Transverse colon (tissue), 4 donors: ENCODE measurements at regions not wholly inside any gene's neighbourhood (a gene's known extent, or its start where the extent isn't known, plus 50 kb on each side); places are given as distances from the start of the nearest gene placed in this dataset.

ENCODE experiments used
- DNase-seq: peaks from one replicate; pipeline ENCODE4 v3.0.0-alpha.2; 2019
- H3K27ac ChIP-seq, 4 donors: fragments of 200-600 bp; sonication (generic); 2 replicates each; pipeline ENCODE4 v1.5.1; 2016 to 2018; ENCODE audit warnings: inconsistent platforms in 4 of 4
- H3K27me3 ChIP-seq: fragments of 200-600 bp; sonication (generic); 2 replicates; pipeline ENCODE4 v1.5.1; 2017; ENCODE audit warnings: inconsistent platforms
- H3K36me3 ChIP-seq, 4 donors: fragments of 200-600 bp; sonication (generic); 2 replicates each; pipeline ENCODE4 v1.5.1; 2017 to 2019; ENCODE audit warnings: inconsistent platforms in 4 of 4
- H3K4me1 ChIP-seq, 4 donors: fragments of 200-600 bp; sonication (generic); 2 replicates each; pipeline ENCODE4 v1.5.1; 2017 to 2020; ENCODE audit warnings: inconsistent platforms in 4 of 4
- H3K4me3 ChIP-seq, 4 donors: fragments of 200-600 bp; sonication (generic); 1 replicate in 1 of 4; 2 replicates in 3 of 4; pipeline versions ENCODE4 v1.5.1 to v1.6.1; 2017 to 2019; ENCODE audit warnings: inconsistent platforms in 4 of 4
- H3K9me3 ChIP-seq, 2 donors: fragments of 200-600 bp; sonication (generic); 2 replicates each; pipeline ENCODE4 v1.5.1; 2017 to 2019; ENCODE audit warnings: inconsistent platforms in 2 of 2
- CTCF ChIP-seq, 5 experiments: fragments of 200-600 bp in 3 of 5; fragments of 450-650 bp in 2 of 5; sonication (generic) in 3 of 5; IDR thresholded peaks; 1 replicate in 2 of 5; 2 replicates in 3 of 5; pipeline ENCODE4 v1.5.1; 2016 to 2017; ENCODE audit warnings: antibody characterized with exemption in 5 of 5, inconsistent platforms in 3 of 5, mild to moderate bottlenecking in 2 of 5, moderate library complexity in 1 of 5
- EP300 ChIP-seq: sonication (generic); formaldehyde crosslinking; IDR thresholded peaks from one replicate; pipeline ENCODE4 v1.6.1; 2017; ENCODE audit warnings: antibody characterized with exemption, low read depth
- POLR2A ChIP-seq: fragments of 450-650 bp; IDR thresholded peaks from one replicate; pipeline ENCODE4 v1.6.1; 2016; ENCODE audit warnings: antibody characterized with exemption, mild to moderate bottlenecking, moderate library complexity
- POLR2AphosphoS5 ChIP-seq, 3 donors: sonication (generic); formaldehyde crosslinking; IDR thresholded peaks; one replicate each; pipeline ENCODE4 v1.6.1; 2016; ENCODE audit warnings: antibody characterized with exemption in 3 of 3
- WGBS, 2 donors: methylation state at CpG; one replicate each; pipeline ENCODE4 v1.1.5; 2018; ENCODE audit warnings: low coverage in 1 of 2; 5-methylcytosine and 5-hydroxymethylcytosine counted together
- in situ Hi-C, 4 donors: fragments of 200-750 bp; cut with MboI; loops; one replicate each; pipeline versions ENCODE4 v1.15.0 to v1.15.1; 2017; ENCODE audit warnings: low sequenced_read_pairs in 3 of 4, low pct_ligation_motif_present in 1 of 4, low pct_unique_long_range_greater_than_20kb in 1 of 4
- intact Hi-C: fragments of 100-400 bp; cut with DNase I; formaldehyde crosslinking; loops from one replicate; pipeline ENCODE4 v1.15.1; 2023; ENCODE audit warnings: low total_unique reads

GRCh38 chr13:48866249-48866648 lies 109.5 kb upstream of the FNDC3A start:
- no peaks in the 10 kb centered on the region for H3K27me3 ChIP-seq
- DNase-seq, result no peak
- H3K9me3 ChIP-seq, result no peaks in the 10 kb centered on the region
- 50 to 65% methylated on average over 2 to 6 of the region's 6 CpGs for WGBS, 2 donors
- H3K27ac ChIP-seq, result no peak overlapping the region
- no peaks in the 10 kb centered on the region for H3K36me3 ChIP-seq
- no peak overlapping the region for H3K4me3 ChIP-seq
- in situ Hi-C loops (no loop called here), intact Hi-C loops (no loop called here)
- no peaks in the 10 kb centered on the region for H3K4me1 ChIP-seq
- no peak for TF ChIP-seq POLR2A
- no peak for TF ChIP-seq CTCF (IDR thresholded peaks at IDR 0.05)
- no peak for TF ChIP-seq EP300
- TF ChIP-seq POLR2AphosphoS5 (IDR thresholded peaks at IDR 0.05), result no peak

GRCh38 chr13:48873081-48873480 lies 102.6 kb upstream of the FNDC3A start:
- intact Hi-C loops (no loop called here), in situ Hi-C loops (no loop called here)
- no peak overlapping the region for H3K4me3 ChIP-seq
- H3K9me3 ChIP-seq, result no peaks in the 10 kb centered on the region
- no peak for DNase-seq
- 73 to 81% methylated on average over 1 of the region's 1 CpG for WGBS, 2 donors
- H3K27ac ChIP-seq, result no peak overlapping the region
- peaks cover 0 to 6% (median 1%) of the 10 kb centered on the region in 4 donors for H3K4me1 ChIP-seq
- H3K36me3 ChIP-seq, result no peaks in the 10 kb centered on the region
- no peaks in the 10 kb centered on the region for H3K27me3 ChIP-seq
- no peak for TF ChIP-seq POLR2AphosphoS5 (IDR thresholded peaks at IDR 0.05)
- no peak for TF ChIP-seq CTCF (IDR thresholded peaks at IDR 0.05)
- no peak for TF ChIP-seq EP300
- no peak for TF ChIP-seq POLR2A

- Histone ChIP-seq H3K9me3 (no peaks in the 10 kb centered on the region), H3K36me3 (no peaks in the 10 kb centered on the region), H3K4me3 (no peak overlapping the region), H3K27me3 (no peaks in the 10 kb centered on the region), H3K27ac (no peak overlapping the region), H3K4me1 (peaks cover 0 to 6% (median 1%) of the 10 kb centered on the region in 4 donors)
- TF ChIP-seq CTCF (IDR thresholded peaks at IDR 0.05) (no peak), EP300 (no peak), POLR2AphosphoS5 (IDR thresholded peaks at IDR 0.05) (no peak), POLR2A (no peak)
- intact Hi-C loops, result no loop called here
- no peak for DNase-seq
- in situ Hi-C loops, result no loop called here
- WGBS, 2 donors, result 64 to 80% methylated on average over 1 to 2 of the region's 2 CpGs
These were observed 102.1 kb upstream of the FNDC3A start for GRCh38 chr13:48873587-48873986.

- in situ Hi-C loops, result no loop called here
These were observed 101.5 kb upstream of the FNDC3A start for GRCh38 chr13:48874165-48874564.

More at GRCh38 chr13:48874165-48874564, 101.5 kb upstream of the FNDC3A start:
- DNase-seq, result no peak
- H3K4me1 ChIP-seq, result peaks cover 0 to 6% (median 1%) of the 10 kb centered on the region in 4 donors
- intact Hi-C loops, result no loop called here
- WGBS, 2 donors, result 50 to 52% methylated on average over 1 to 3 of the region's 3 CpGs
- no peaks in the 10 kb centered on the region for H3K36me3 ChIP-seq
- H3K27me3 ChIP-seq, result no peaks in the 10 kb centered on the region
- H3K27ac ChIP-seq, result no peak overlapping the region
- H3K9me3 ChIP-seq, result no peaks in the 10 kb centered on the region
- H3K4me3 ChIP-seq, result no peak overlapping the region
- TF ChIP-seq POLR2AphosphoS5 (IDR thresholded peaks at IDR 0.05), result no peak
- TF ChIP-seq POLR2A, result no peak
- TF ChIP-seq EP300, result no peak
- TF ChIP-seq CTCF (IDR thresholded peaks at IDR 0.05), result no peak
